ENCODE measurements at regions not wholly inside any gene's neighbourhood (a gene's known extent, or its start where the extent isn't known, plus 50 kb on each side); places are given as distances from the start of the nearest gene placed in this dataset.

- WGBS (ENCODE audit: extremely low coverage, insufficient coverage, insufficient read length), result no CpG with 5 or more reads among the region's 6 CpGs
- H3K4ac ChIP-seq (ENCODE audit: low read depth, low read length), result no peak overlapping the region
- H3K18ac ChIP-seq (ENCODE audit: low read length), result no peak overlapping the region
- H3K4me2 ChIP-seq (ENCODE audit: low read length), result no peak overlapping the region
- no peak for DNase-seq
- peaks cover 0 to 4% of the 10 kb centered on the region in 2 experiments for H3K36me3 ChIP-seq (ENCODE audit: control insufficient read depth in 1 of 2, insufficient read depth in 2 of 2, low read length in 2 of 2)
- peaks cover 5% of the 10 kb centered on the region for H3K79me1 ChIP-seq (ENCODE audit: low read length)
- no peak overlapping the region for H3K27ac ChIP-seq (ENCODE audit: low read depth, low read length)
- no peak overlapping the region for H2BK5ac ChIP-seq (ENCODE audit: low read depth, low read length, poor library complexity)
- peak overlapping the region; percentile 46 for H3K4me3 ChIP-seq (ENCODE audit: low read depth, low read length)
- peaks cover 0 to 4% of the 10 kb centered on the region in 2 experiments for H3K4me1 ChIP-seq (ENCODE audit: control insufficient read depth in 1 of 2, insufficient read depth in 2 of 2, low read length in 2 of 2)
- H2BK120ac ChIP-seq (ENCODE audit: insufficient read depth, low read length, poor library complexity), result no peak overlapping the region
- no peak overlapping the region for H3K14ac ChIP-seq (ENCODE audit: low read length)
- H3K23ac ChIP-seq (ENCODE audit: low read length), result no peak overlapping the region
- no peaks in the 10 kb centered on the region for H3K27me3 ChIP-seq (ENCODE audit: insufficient read depth, low read length)
- no peak overlapping the region for H2AK5ac ChIP-seq (ENCODE audit: low read length)
- no peak overlapping the region for H4K8ac ChIP-seq (ENCODE audit: low read depth, low read length)
- no peaks in the 10 kb centered on the region for H3K9me3 ChIP-seq (ENCODE audit: insufficient read depth, low read depth, low read length)
- no peak overlapping the region for H4K91ac ChIP-seq (ENCODE audit: low read depth, low read length)
- no peak overlapping the region for H2AFZ ChIP-seq (ENCODE audit: insufficient read depth, low read length, poor library complexity)
- no peaks in the 10 kb centered on the region for H3K79me2 ChIP-seq (ENCODE audit: control insufficient read depth, insufficient read depth, low read length, poor library complexity)
- no peak overlapping the region for H2BK12ac ChIP-seq (ENCODE audit: low read length)
- H4K12ac ChIP-seq (ENCODE audit: low read depth, low read length), result no peak overlapping the region
- H3K9ac ChIP-seq (ENCODE audit: low read length), result no peak overlapping the region
Measured at GRCh38 chr2:217283460-217283859, 423.6 kb upstream of the TNP1 start.

- Histone ChIP-seq H3K4ac (ENCODE audit: low read depth, low read length) (no peak overlapping the region), H3K4me3 (ENCODE audit: low read depth, low read length) (no peak overlapping the region), H2BK12ac (ENCODE audit: low read length) (no peak overlapping the region), H4K12ac (ENCODE audit: low read depth, low read length) (no peak overlapping the region), H3K14ac (ENCODE audit: low read length) (no peak overlapping the region), H3K27ac (ENCODE audit: low read depth, low read length) (no peak overlapping the region), H2AFZ (ENCODE audit: insufficient read depth, low read length, poor library complexity) (no peak overlapping the region), H3K9ac (ENCODE audit: low read length) (no peak overlapping the region), H2BK120ac (ENCODE audit: insufficient read depth, low read length, poor library complexity) (no peak overlapping the region), H4K91ac (ENCODE audit: low read depth, low read length) (no peak overlapping the region), H3K27me3 (ENCODE audit: insufficient read depth, low read length) (no peaks in the 10 kb centered on the region), H3K9me3 (ENCODE audit: insufficient read depth, low read depth, low read length) (no peaks in the 10 kb centered on the region), H4K8ac (ENCODE audit: low read depth, low read length) (no peak overlapping the region), H2BK5ac (ENCODE audit: low read depth, low read length, poor library complexity) (no peak overlapping the region), H3K18ac (ENCODE audit: low read length) (no peak overlapping the region), H3K23ac (ENCODE audit: low read length) (no peak overlapping the region), H3K79me1 (ENCODE audit: low read length) (peaks cover 5% of the 10 kb centered on the region), H2AK5ac (ENCODE audit: low read length) (no peak overlapping the region), H3K4me1 (ENCODE audit: control insufficient read depth in 1 of 2, insufficient read depth in 2 of 2, low read length in 2 of 2) (peaks cover 0 to 7% of the 10 kb centered on the region in 2 experiments), H3K36me3 (ENCODE audit: control insufficient read depth in 1 of 2, insufficient read depth in 2 of 2, low read length in 2 of 2) (peaks cover 0 to 3% of the 10 kb centered on the region in 2 experiments), H3K4me2 (ENCODE audit: low read length) (no peak overlapping the region), H3K79me2 (ENCODE audit: control insufficient read depth, insufficient read depth, low read length, poor library complexity) (no peaks in the 10 kb centered on the region)
- DNase-seq, result peak in 1 of 2 donors; percentile 18
- WGBS (ENCODE audit: extremely low coverage, insufficient coverage, insufficient read length), result no CpG with 5 or more reads among the region's 2 CpGs
Measured at GRCh38 chr2:217282531-217282930, 422.7 kb upstream of the TNP1 start.

DNA sequence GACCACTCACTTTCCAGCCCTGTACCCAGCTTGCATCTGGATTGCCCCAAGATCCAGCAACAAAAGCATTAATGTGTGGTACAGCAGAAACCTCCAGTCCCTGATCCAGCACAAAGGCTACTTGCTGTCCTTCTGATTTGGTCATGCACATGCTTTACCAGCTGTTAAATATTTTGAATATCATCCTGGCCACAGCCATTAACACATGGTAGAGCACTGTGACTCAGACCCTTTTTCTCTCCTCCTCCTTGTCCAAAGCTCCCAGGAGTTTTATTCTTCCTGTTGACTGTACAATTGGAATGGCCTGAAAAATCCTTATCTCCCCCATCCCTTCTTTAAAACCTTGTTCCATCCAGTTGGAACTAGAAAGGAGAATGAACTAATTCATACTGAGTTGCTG lies 419.7 kb upstream of the TNP1 start:
- no peak overlapping the region for H3K14ac ChIP-seq (ENCODE audit: low read length)
- no peak overlapping the region for H4K12ac ChIP-seq (ENCODE audit: low read depth, low read length)
- H4K91ac ChIP-seq (ENCODE audit: low read depth, low read length), result no peak overlapping the region
- H3K27ac ChIP-seq (ENCODE audit: low read depth, low read length), result no peak overlapping the region
- no peak overlapping the region for H3K4me3 ChIP-seq (ENCODE audit: low read depth, low read length)
- no peak overlapping the region for H3K18ac ChIP-seq (ENCODE audit: low read length)
- peak; percentile 56 to 76 for DNase-seq
- no peak overlapping the region for H3K9ac ChIP-seq (ENCODE audit: low read length)
- H3K9me3 ChIP-seq (ENCODE audit: insufficient read depth, low read depth, low read length), result peaks cover under 1% of the 10 kb centered on the region
- H2BK12ac ChIP-seq (ENCODE audit: low read length), result peak overlapping the region; percentile 51
- no peaks in the 10 kb centered on the region for H3K27me3 ChIP-seq (ENCODE audit: insufficient read depth, low read length)
- no peak overlapping the region for H2AK5ac ChIP-seq (ENCODE audit: low read length)
- H3K79me2 ChIP-seq (ENCODE audit: control insufficient read depth, insufficient read depth, low read length, poor library complexity), result no peaks in the 10 kb centered on the region
- no peak overlapping the region for H2AFZ ChIP-seq (ENCODE audit: insufficient read depth, low read length, poor library complexity)
- no peak overlapping the region for H3K23ac ChIP-seq (ENCODE audit: low read length)
- H3K4ac ChIP-seq (ENCODE audit: low read depth, low read length), result no peak overlapping the region
- peak overlapping the region; percentile 16 for H2BK120ac ChIP-seq (ENCODE audit: insufficient read depth, low read length, poor library complexity)
- H3K4me1 ChIP-seq (ENCODE audit: control insufficient read depth in 1 of 2, insufficient read depth in 2 of 2, low read length in 2 of 2), result peaks cover 0 to 7% of the 10 kb centered on the region in 2 experiments
- H4K8ac ChIP-seq (ENCODE audit: low read depth, low read length), result no peak overlapping the region
- H3K4me2 ChIP-seq (ENCODE audit: low read length), result no peak overlapping the region
- H3K36me3 ChIP-seq (ENCODE audit: control insufficient read depth in 1 of 2, insufficient read depth in 2 of 2, low read length in 2 of 2), result peaks cover 0 to 1% of the 10 kb centered on the region in 2 experiments
- H3K79me1 ChIP-seq (ENCODE audit: low read length), result peaks cover 5% of the 10 kb centered on the region
- H2BK5ac ChIP-seq (ENCODE audit: low read depth, low read length, poor library complexity), result no peak overlapping the region

- Histone ChIP-seq H2BK120ac (ENCODE audit: insufficient read depth, low read length, poor library complexity) (peak overlapping the region; percentile 16), H3K79me1 (ENCODE audit: low read length) (peaks cover 5% of the 10 kb centered on the region), H3K9ac (ENCODE audit: low read length) (no peak overlapping the region), H2AK5ac (ENCODE audit: low read length) (peak overlapping the region; percentile 32), H3K18ac (ENCODE audit: low read length) (no peak overlapping the region), H3K23ac (ENCODE audit: low read length) (no peak overlapping the region), H3K9me3 (ENCODE audit: insufficient read depth, low read depth, low read length) (peaks cover 1% of the 10 kb centered on the region), H2BK5ac (ENCODE audit: low read depth, low read length, poor library complexity) (no peak overlapping the region), H3K4me2 (ENCODE audit: low read length) (no peak overlapping the region), H4K8ac (ENCODE audit: low read depth, low read length) (no peak overlapping the region), H3K36me3 (ENCODE audit: control insufficient read depth in 1 of 2, insufficient read depth in 2 of 2, low read length in 2 of 2) (peaks cover 0 to 1% of the 10 kb centered on the region in 2 experiments), H4K91ac (ENCODE audit: low read depth, low read length) (peak overlapping the region; percentile 65), H3K27me3 (ENCODE audit: insufficient read depth, low read length) (no peaks in the 10 kb centered on the region), H3K4me1 (ENCODE audit: control insufficient read depth in 1 of 2, insufficient read depth in 2 of 2, low read length in 2 of 2) (peaks cover 0 to 7% of the 10 kb centered on the region in 2 experiments), H3K27ac (ENCODE audit: low read depth, low read length) (no peak overlapping the region), H4K12ac (ENCODE audit: low read depth, low read length) (no peak overlapping the region), H3K79me2 (ENCODE audit: control insufficient read depth, insufficient read depth, low read length, poor library complexity) (no peaks in the 10 kb centered on the region), H3K4ac (ENCODE audit: low read depth, low read length) (no peak overlapping the region), H2AFZ (ENCODE audit: insufficient read depth, low read length, poor library complexity) (no peak overlapping the region), H3K4me3 (ENCODE audit: low read depth, low read length) (no peak overlapping the region), H2BK12ac (ENCODE audit: low read length) (peak overlapping the region; percentile 51), H3K14ac (ENCODE audit: low read length) (no peak overlapping the region)
- DNase-seq, result no peak
- no CpG with 5 or more reads among the region's 3 CpGs for WGBS (ENCODE audit: extremely low coverage, insufficient coverage, insufficient read length)
Measured at GRCh38 chr2:217279140-217279539, 419.3 kb upstream of the TNP1 start.
